ENCODE measurements at regions not wholly inside any gene's neighbourhood (a gene's known extent, or its start where the extent isn't known, plus 50 kb on each side); places are given as distances from the start of the nearest gene placed in this dataset.
"Not testable (repeated sequence)": the region's sequence is repeated elsewhere in the genome, so short reads cannot be mapped to it uniquely, and the experiment has no call there.

- intact Hi-C loops (cut with micrococcal nuclease); H3K27ac Mint-ChIP-seq; H3K27me3 Mint-ChIP-seq; H3K36me3 Mint-ChIP-seq (ENCODE audit: low read depth); H3K9me3 Mint-ChIP-seq; H3K4me3 Mint-ChIP-seq; H3K4me1 Mint-ChIP-seq (ENCODE audit: low read depth): not testable (repeated sequence)
Observed at GRCh38 chr7:66447007-66447406, 181.7 kb upstream of the KCTD7 start.

GRCh38 chr7:66450814-66451213 is 177.9 kb upstream of the KCTD7 start:
- intact Hi-C loops (cut with micrococcal nuclease); H3K27ac Mint-ChIP-seq; H3K9me3 Mint-ChIP-seq; H3K4me1 Mint-ChIP-seq (ENCODE audit: low read depth); H3K27me3 Mint-ChIP-seq; H3K4me3 Mint-ChIP-seq; H3K36me3 Mint-ChIP-seq (ENCODE audit: low read depth): not testable (repeated sequence)

- intact Hi-C loops (cut with micrococcal nuclease); H3K4me1 Mint-ChIP-seq (ENCODE audit: low read depth); H3K27me3 Mint-ChIP-seq; H3K4me3 Mint-ChIP-seq; H3K9me3 Mint-ChIP-seq; H3K36me3 Mint-ChIP-seq (ENCODE audit: low read depth); H3K27ac Mint-ChIP-seq: not testable (repeated sequence)
Observed at GRCh38 chr7:66451713-66452112, 177.0 kb upstream of the KCTD7 start.

GRCh38 chr7:66452165-66452564 is 176.5 kb upstream of the KCTD7 start:
- no peaks in the 10 kb centered on the region for H3K9me3 Mint-ChIP-seq
- no peaks in the 10 kb centered on the region for H3K27me3 Mint-ChIP-seq
- no peak overlapping the region for H3K27ac Mint-ChIP-seq
- peaks cover 9% of the 10 kb centered on the region for H3K4me1 Mint-ChIP-seq (ENCODE audit: low read depth)
- intact Hi-C loops (cut with micrococcal nuclease), result no loop called here
- peaks cover 8% of the 10 kb centered on the region for H3K36me3 Mint-ChIP-seq (ENCODE audit: low read depth)
- no peak overlapping the region for H3K4me3 Mint-ChIP-seq

GRCh38 chr7:66453340-66453739 is 175.3 kb upstream of the KCTD7 start:
- peaks cover 9% of the 10 kb centered on the region for H3K4me1 Mint-ChIP-seq (ENCODE audit: low read depth)
- no peak overlapping the region for H3K4me3 Mint-ChIP-seq
- no peak overlapping the region for H3K27ac Mint-ChIP-seq
- H3K9me3 Mint-ChIP-seq, result no peaks in the 10 kb centered on the region
- intact Hi-C loops (cut with micrococcal nuclease), result no loop called here
- peaks cover 8% of the 10 kb centered on the region for H3K36me3 Mint-ChIP-seq (ENCODE audit: low read depth)
- H3K27me3 Mint-ChIP-seq, result no peaks in the 10 kb centered on the region

- H3K27ac Mint-ChIP-seq, result no peak overlapping the region
- intact Hi-C loops (cut with micrococcal nuclease), result no loop called here
- no peaks in the 10 kb centered on the region for H3K27me3 Mint-ChIP-seq
- H3K36me3 Mint-ChIP-seq (ENCODE audit: low read depth), result peaks cover 3% of the 10 kb centered on the region
- H3K4me3 Mint-ChIP-seq, result no peak overlapping the region
- H3K9me3 Mint-ChIP-seq, result no peaks in the 10 kb centered on the region
- H3K4me1 Mint-ChIP-seq (ENCODE audit: low read depth), result peaks cover 9% of the 10 kb centered on the region
Observed at GRCh38 chr7:66454600-66455225, 174.0 kb upstream of the KCTD7 start.

- H3K4me1 Mint-ChIP-seq (ENCODE audit: low read depth); H3K36me3 Mint-ChIP-seq (ENCODE audit: low read depth); H3K4me3 Mint-ChIP-seq; H3K27me3 Mint-ChIP-seq; H3K27ac Mint-ChIP-seq; H3K9me3 Mint-ChIP-seq; intact Hi-C loops (cut with micrococcal nuclease): not testable (repeated sequence)
Observed at GRCh38 chr7:66455432-66455831, 173.2 kb upstream of the KCTD7 start.

- H3K4me3 Mint-ChIP-seq; H3K4me1 Mint-ChIP-seq (ENCODE audit: low read depth); H3K27me3 Mint-ChIP-seq; H3K36me3 Mint-ChIP-seq (ENCODE audit: low read depth); H3K27ac Mint-ChIP-seq; H3K9me3 Mint-ChIP-seq; intact Hi-C loops (cut with micrococcal nuclease): not testable (repeated sequence)
Observed at GRCh38 chr7:66456431-66456830, 172.2 kb upstream of the KCTD7 start.

- H3K27me3 Mint-ChIP-seq; H3K4me1 Mint-ChIP-seq (ENCODE audit: low read depth); H3K27ac Mint-ChIP-seq; H3K9me3 Mint-ChIP-seq; H3K36me3 Mint-ChIP-seq (ENCODE audit: low read depth); intact Hi-C loops (cut with micrococcal nuclease); H3K4me3 Mint-ChIP-seq: not testable (repeated sequence)
Observed at GRCh38 chr7:66458991-66459390, 169.7 kb upstream of the KCTD7 start.

GRCh38 chr7:66459783-66460413 is 168.8 kb upstream of the KCTD7 start:
- H3K27me3 Mint-ChIP-seq; H3K9me3 Mint-ChIP-seq; H3K27ac Mint-ChIP-seq; H3K36me3 Mint-ChIP-seq (ENCODE audit: low read depth); intact Hi-C loops (cut with micrococcal nuclease); H3K4me3 Mint-ChIP-seq; H3K4me1 Mint-ChIP-seq (ENCODE audit: low read depth): not testable (repeated sequence)

- Mint-ChIP-seq H3K27ac (no peak overlapping the region), H3K4me1 (ENCODE audit: low read depth) (no peaks in the 10 kb centered on the region), H3K27me3 (no peaks in the 10 kb centered on the region), H3K36me3 (ENCODE audit: low read depth) (no peaks in the 10 kb centered on the region), H3K4me3 (no peak overlapping the region), H3K9me3 (no peaks in the 10 kb centered on the region)
- intact Hi-C loops (cut with micrococcal nuclease), result no loop called here
Observed at GRCh38 chr7:66460921-66461361, 167.7 kb upstream of the KCTD7 start.

- H3K27me3 Mint-ChIP-seq; intact Hi-C loops (cut with micrococcal nuclease); H3K27ac Mint-ChIP-seq; H3K4me1 Mint-ChIP-seq (ENCODE audit: low read depth); H3K9me3 Mint-ChIP-seq; H3K36me3 Mint-ChIP-seq (ENCODE audit: low read depth); H3K4me3 Mint-ChIP-seq: not testable (repeated sequence)
Observed at GRCh38 chr7:66461397-66461796, 167.3 kb upstream of the KCTD7 start.

- H3K27me3 Mint-ChIP-seq; H3K9me3 Mint-ChIP-seq; H3K27ac Mint-ChIP-seq; H3K36me3 Mint-ChIP-seq (ENCODE audit: low read depth); intact Hi-C loops (cut with micrococcal nuclease); H3K4me1 Mint-ChIP-seq (ENCODE audit: low read depth); H3K4me3 Mint-ChIP-seq: not testable (repeated sequence)
Observed at GRCh38 chr7:66462831-66463230, 165.8 kb upstream of the KCTD7 start.

GRCh38 chr7:66464059-66464458 is 164.6 kb upstream of the KCTD7 start:
- Mint-ChIP-seq H3K4me3 (no peak overlapping the region), H3K36me3 (ENCODE audit: low read depth) (no peaks in the 10 kb centered on the region), H3K9me3 (no peaks in the 10 kb centered on the region), H3K27me3 (no peaks in the 10 kb centered on the region), H3K27ac (no peak overlapping the region), H3K4me1 (ENCODE audit: low read depth) (no peaks in the 10 kb centered on the region)
- intact Hi-C loops (cut with micrococcal nuclease), result no loop called here

GRCh38 chr7:66466081-66466600 is 162.5 kb upstream of the KCTD7 start:
- Mint-ChIP-seq H3K27me3 (no peaks in the 10 kb centered on the region), H3K9me3 (no peaks in the 10 kb centered on the region), H3K27ac (no peak overlapping the region), H3K4me3 (no peak overlapping the region), H3K36me3 (ENCODE audit: low read depth) (no peaks in the 10 kb centered on the region), H3K4me1 (ENCODE audit: low read depth) (no peaks in the 10 kb centered on the region)
- intact Hi-C loops (cut with micrococcal nuclease), result no loop called here
